ENCODE measurements at regions not wholly inside any gene's neighbourhood (a gene's known extent, or its start where the extent isn't known, plus 50 kb on each side); places are given as distances from the start of the nearest gene placed in this dataset.

DNA sequence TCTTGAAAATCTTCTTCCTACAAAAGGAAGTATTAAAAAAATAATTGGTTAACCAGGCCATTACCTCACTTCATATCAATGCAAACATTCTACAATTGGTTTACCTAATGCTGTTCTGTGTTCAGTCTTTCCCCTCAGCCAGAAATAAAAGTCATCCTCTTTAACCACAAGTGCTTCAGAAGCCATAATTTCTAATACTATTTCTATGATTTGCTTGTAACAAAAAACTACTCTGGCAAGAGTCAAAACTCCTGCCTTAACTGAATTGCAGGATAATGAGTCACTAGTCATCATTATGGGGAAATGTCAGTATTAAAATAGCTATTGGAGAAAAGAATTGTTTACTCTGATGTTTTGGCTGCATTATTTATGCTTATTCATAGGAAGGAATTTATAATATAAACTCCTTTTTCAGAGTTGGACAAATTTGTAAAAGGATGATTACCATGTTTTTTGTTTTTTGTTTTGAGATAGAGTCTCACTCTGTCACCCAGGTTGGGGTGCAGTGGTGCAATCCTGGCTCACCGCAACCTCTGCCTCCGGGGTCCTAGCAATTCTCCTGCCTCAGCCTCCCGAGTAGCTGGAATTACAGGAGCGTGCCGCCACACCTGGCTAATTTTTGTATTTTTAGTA is 55.5 kb upstream of the ODAD2 start:
- DNase-seq: no peak

DNA sequence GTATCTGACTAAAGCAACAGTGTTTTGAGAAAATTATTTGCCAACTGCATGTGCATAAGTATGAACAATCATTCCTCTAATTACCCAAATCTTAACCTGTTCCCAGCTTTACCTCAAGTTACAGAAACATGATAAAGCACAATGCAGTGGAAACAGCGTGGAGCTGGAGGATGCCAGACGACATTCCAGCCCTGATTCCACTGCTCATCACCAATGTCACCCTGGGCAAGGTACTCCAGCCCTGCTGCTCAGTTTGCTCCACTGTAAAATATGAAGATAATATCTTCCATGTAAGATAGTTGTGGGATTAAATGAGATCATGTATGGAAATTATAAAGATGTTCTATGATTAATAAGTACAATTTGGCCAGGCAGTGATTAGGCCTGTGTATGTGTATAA is 50.4 kb upstream of the ODAD2 start:
- no peak for DNase-seq

All from stimulated activated CD4-positive, alpha-beta T cell treated with anti-CD3 and anti-CD28 coated beads, Interleukin-2, amount 100 ng/mL, for 24 hours (primary cell).